ENCODE measurements at regions not wholly inside any gene's neighbourhood (a gene's known extent, or its start where the extent isn't known, plus 50 kb on each side); places are given as distances from the start of the nearest gene placed in this dataset.

GRCh38 chr1:204736836-204737235 lies 51.3 kb upstream of the LRRN2 start:
- no peak for DNase-seq

GRCh38 chr1:204738506-204738905 lies 53.0 kb upstream of the LRRN2 start:
- DNase-seq = no peak

GRCh38 chr1:204740354-204740753 lies 54.8 kb upstream of the LRRN2 start:
- no peak for DNase-seq

GRCh38 chr1:204741440-204741839 lies 55.9 kb upstream of the LRRN2 start:
- no peak for DNase-seq

GRCh38 chr1:204742676-204743251 lies 57.2 kb upstream of the LRRN2 start:
- no peak for DNase-seq

- DNase-seq = no peak
Measured at GRCh38 chr1:204744107-204744779, 58.7 kb upstream of the LRRN2 start.

GRCh38 chr1:204746838-204747442 lies 61.4 kb upstream of the LRRN2 start:
- peak; percentile 79 for DNase-seq

GRCh38 chr1:204751480-204751879 lies 65.9 kb upstream of the LRRN2 start:
- no peak for DNase-seq

- DNase-seq = no peak
Measured at GRCh38 chr1:204751883-204752687, 66.5 kb upstream of the LRRN2 start.

GRCh38 chr1:204752688-204753040 lies 67.1 kb upstream of the LRRN2 start:
- no peak for DNase-seq

GRCh38 chr1:204754821-204755220 lies 69.3 kb upstream of the LRRN2 start:
- no peak for DNase-seq

GRCh38 chr1:204756349-204756748 lies 70.8 kb upstream of the LRRN2 start:
- DNase-seq = no peak

GRCh38 chr1:204756811-204757210 lies 71.3 kb upstream of the LRRN2 start:
- no peak for DNase-seq

GRCh38 chr1:204758601-204759000 lies 73.1 kb upstream of the LRRN2 start:
- DNase-seq = no peak

GRCh38 chr1:204760350-204760749 lies 74.8 kb upstream of the LRRN2 start:
- DNase-seq = no peak

GRCh38 chr1:204760757-204761156 lies 75.2 kb upstream of the LRRN2 start:
- no peak for DNase-seq

GRCh38 chr1:204763773-204764427 lies 78.4 kb upstream of the LRRN2 start:
- DNase-seq = peak; percentile 86

GRCh38 chr1:204769997-204770396 lies 84.5 kb upstream of the LRRN2 start:
- DNase-seq = no peak

GRCh38 chr1:204771358-204771757 lies 85.8 kb upstream of the LRRN2 start:
- no peak for DNase-seq

- no peak for DNase-seq
Measured at GRCh38 chr1:204773246-204773645, 87.7 kb upstream of the LRRN2 start.

- no peak for DNase-seq
Measured at GRCh38 chr1:204775546-204775945, 90.0 kb upstream of the LRRN2 start.

- DNase-seq = no peak
Measured at GRCh38 chr1:204777591-204777990, 92.1 kb upstream of the LRRN2 start.

- no peak for DNase-seq
Measured at GRCh38 chr1:204780630-204781029, 90.0 kb upstream of the NFASC start.

Measured in activated effector memory CD4-positive, alpha-beta T cell treated with anti-CD3 and anti-CD28 coated beads, Interleukin-2, amount 50 U/mL, for 16 hours (primary cell).